BLaER1 (cell line): ENCODE measurements at regions not wholly inside any gene's neighbourhood (a gene's known extent, or its start where the extent isn't known, plus 50 kb on each side); places are given as distances from the start of the nearest gene placed in this dataset.

Source experiments
- H3K27ac ChIP-seq: shearing (Covaris generic); formaldehyde crosslinking; 2 replicates; pipeline ENCODE4 v1.8.1; 2022
- H3K27me3 ChIP-seq: shearing (Covaris generic); formaldehyde crosslinking; 2 replicates; pipeline ENCODE4 v1.8.1; 2022
- H3K36me3 ChIP-seq: shearing (Covaris generic); formaldehyde crosslinking; 2 replicates; pipeline ENCODE4 v1.8.1; 2022
- H3K4me1 ChIP-seq: shearing (Covaris generic); formaldehyde crosslinking; 2 replicates; pipeline ENCODE4 v1.8.1; 2022
- H3K4me2 ChIP-seq: shearing (Covaris generic); formaldehyde crosslinking; 2 replicates; pipeline ENCODE4 v1.8.1; 2022
- H3K4me3 ChIP-seq: shearing (Covaris generic); formaldehyde crosslinking; 2 replicates; pipeline ENCODE4 v1.8.1; 2022
- H3K9ac ChIP-seq: shearing (Covaris generic); formaldehyde crosslinking; 2 replicates; pipeline ENCODE4 v1.8.1; 2022
- H3K9me3 ChIP-seq: shearing (Covaris generic); formaldehyde crosslinking; 2 replicates; pipeline ENCODE4 v1.8.1; 2022
- H4K20me1 ChIP-seq: shearing (Covaris generic); formaldehyde crosslinking; 2 replicates; pipeline ENCODE4 v1.8.1; 2022
- Cebpa-rat ChIP-seq: shearing (Covaris generic); IDR thresholded peaks from 2 replicates; pipeline ENCODE4 v1.8.1; 2022

GRCh38 chr15:70198441-70199123 lies 100.9 kb upstream of the TLE3 start:
- TF ChIP-seq Cebpa-rat: no peak
- Histone ChIP-seq H4K20me1 (peaks cover 57% of the 10 kb centered on the region), H3K9ac (no peak overlapping the region), H3K4me2 (peak overlapping the region; percentile 72), H3K36me3 (no peaks in the 10 kb centered on the region), H3K4me1 (peaks cover 36% of the 10 kb centered on the region), H3K4me3 (no peak overlapping the region), H3K27me3 (peaks cover 39% of the 10 kb centered on the region), H3K9me3 (no peaks in the 10 kb centered on the region), H3K27ac (no peak overlapping the region)

- no peak overlapping the region for H3K4me3 ChIP-seq
- peaks cover 39% of the 10 kb centered on the region for H3K27me3 ChIP-seq
- H3K36me3 ChIP-seq: no peaks in the 10 kb centered on the region
- H3K27ac ChIP-seq: no peak overlapping the region
- peaks cover 36% of the 10 kb centered on the region for H3K4me1 ChIP-seq
- no peaks in the 10 kb centered on the region for H3K9me3 ChIP-seq
- peak overlapping the region; percentile 72 for H3K4me2 ChIP-seq
- TF ChIP-seq Cebpa-rat: peak; percentile 62
- peaks cover 57% of the 10 kb centered on the region for H4K20me1 ChIP-seq
- H3K9ac ChIP-seq: no peak overlapping the region
These were observed 100.2 kb upstream of the TLE3 start for GRCh38 chr15:70197945-70198361.

- H3K27ac ChIP-seq: no peak overlapping the region
- H3K9ac ChIP-seq: no peak overlapping the region
- H3K4me3 ChIP-seq: no peak overlapping the region
- peaks cover 39% of the 10 kb centered on the region for H3K27me3 ChIP-seq
- H3K9me3 ChIP-seq: no peaks in the 10 kb centered on the region
- peaks cover 36% of the 10 kb centered on the region for H3K4me1 ChIP-seq
- H3K36me3 ChIP-seq: no peaks in the 10 kb centered on the region
- no peak for TF ChIP-seq Cebpa-rat
- H4K20me1 ChIP-seq: peaks cover 57% of the 10 kb centered on the region
- peak overlapping the region; percentile 72 for H3K4me2 ChIP-seq
These were observed 99.7 kb upstream of the TLE3 start for GRCh38 chr15:70197318-70197944.

- no peak for TF ChIP-seq Cebpa-rat
These were observed 98.9 kb upstream of the TLE3 start for GRCh38 chr15:70196372-70197316.

GRCh38 chr15:70195587-70196305 lies 98.0 kb upstream of the TLE3 start:
- Histone ChIP-seq H3K9me3 (no peaks in the 10 kb centered on the region), H3K27ac (no peak overlapping the region), H3K36me3 (no peaks in the 10 kb centered on the region), H3K9ac (no peak overlapping the region), H3K4me2 (no peak overlapping the region), H3K27me3 (peaks cover 39% of the 10 kb centered on the region), H3K4me1 (peaks cover 36% of the 10 kb centered on the region), H4K20me1 (peaks cover 57% of the 10 kb centered on the region), H3K4me3 (no peak overlapping the region)
- no peak for TF ChIP-seq Cebpa-rat

More at GRCh38 chr15:70196372-70197316, 98.9 kb upstream of the TLE3 start:
- Histone ChIP-seq H3K36me3 (no peaks in the 10 kb centered on the region), H3K27me3 (peaks cover 39% of the 10 kb centered on the region), H3K4me1 (peaks cover 36% of the 10 kb centered on the region), H3K9ac (no peak overlapping the region), H3K9me3 (no peaks in the 10 kb centered on the region), H4K20me1 (peaks cover 57% of the 10 kb centered on the region), H3K27ac (no peak overlapping the region), H3K4me3 (no peak overlapping the region), H3K4me2 (peak overlapping the region; percentile 72)

- H3K9me3 ChIP-seq: no peaks in the 10 kb centered on the region
- TF ChIP-seq Cebpa-rat: no peak
- H4K20me1 ChIP-seq: peaks cover 57% of the 10 kb centered on the region
- H3K9ac ChIP-seq: no peak overlapping the region
- H3K4me1 ChIP-seq: peaks cover 36% of the 10 kb centered on the region
- H3K4me3 ChIP-seq: no peak overlapping the region
- H3K36me3 ChIP-seq: no peaks in the 10 kb centered on the region
- no peak overlapping the region for H3K4me2 ChIP-seq
- no peak overlapping the region for H3K27ac ChIP-seq
- H3K27me3 ChIP-seq: peaks cover 39% of the 10 kb centered on the region
These were observed 97.5 kb upstream of the TLE3 start for GRCh38 chr15:70195171-70195570.

GRCh38 chr15:70194266-70194665 lies 96.5 kb upstream of the TLE3 start:
- Histone ChIP-seq H3K9ac (no peak overlapping the region), H3K9me3 (no peaks in the 10 kb centered on the region), H3K36me3 (no peaks in the 10 kb centered on the region), H3K27me3 (peaks cover 31% of the 10 kb centered on the region), H4K20me1 (peaks cover 50% of the 10 kb centered on the region), H3K4me3 (no peak overlapping the region), H3K4me2 (no peak overlapping the region), H3K4me1 (peaks cover 30% of the 10 kb centered on the region), H3K27ac (no peak overlapping the region)
- no peak for TF ChIP-seq Cebpa-rat

- Histone ChIP-seq H3K9ac (no peak overlapping the region), H4K20me1 (peaks cover 44% of the 10 kb centered on the region), H3K4me2 (no peak overlapping the region), H3K9me3 (no peaks in the 10 kb centered on the region), H3K27ac (no peak overlapping the region), H3K4me1 (peaks cover 25% of the 10 kb centered on the region), H3K36me3 (no peaks in the 10 kb centered on the region), H3K4me3 (no peak overlapping the region), H3K27me3 (peaks cover 31% of the 10 kb centered on the region)
- no peak for TF ChIP-seq Cebpa-rat
These were observed 96.0 kb upstream of the TLE3 start for GRCh38 chr15:70193734-70194133.

- H3K4me1 ChIP-seq: peaks cover 12% of the 10 kb centered on the region
- no peak overlapping the region for H3K4me2 ChIP-seq
- no peak overlapping the region for H3K9ac ChIP-seq
- no peaks in the 10 kb centered on the region for H3K9me3 ChIP-seq
- peaks cover 30% of the 10 kb centered on the region for H3K27me3 ChIP-seq
- H3K27ac ChIP-seq: no peak overlapping the region
- H3K36me3 ChIP-seq: no peaks in the 10 kb centered on the region
- no peak overlapping the region for H3K4me3 ChIP-seq
- H4K20me1 ChIP-seq: peaks cover 32% of the 10 kb centered on the region; the same call in 1 of the 2 replicates
- TF ChIP-seq Cebpa-rat: no peak
These were observed 94.8 kb upstream of the TLE3 start for GRCh38 chr15:70192490-70192889.
